HepG2 (cell line): ENCODE measurements at regions not wholly inside any gene's neighbourhood (a gene's known extent, or its start where the extent isn't known, plus 50 kb on each side); places are given as distances from the start of the nearest gene placed in this dataset.
"Not testable (repeated sequence)": the region's sequence is repeated elsewhere in the genome, so short reads cannot be mapped to it uniquely, and the experiment has no call there.

Experiments
- ATAC-seq: fragments of 200-7000 bp; cut with Tn5 transposase; 3 replicates; pipeline ENCODE4 v1.9.1; 2020; ENCODE audit warnings: mild to moderate bottlenecking, moderate library complexity
- BruUV-seq: library from RNA; stranded (reverse); fragments of 400-500 nt; replicated peaks from 2 replicates; lab custom pipeline; 2021; lab: Mats Ljungman, UMichigan
- CTCF ChIA-PET: fragments of 300-600 bp; formaldehyde crosslinking; extraction: SDS; loops from one replicate; lab custom pipeline; 2021; ENCODE audit warnings: low total read pairs, inconsistent platforms, low intra/inter-chr PET ratio; lab: Yijun Ruan, JAX
- POLR2A ChIA-PET: fragments of 350-600 bp; sonication (Branson Sonifier 250); formaldehyde crosslinking; loops from one replicate; lab custom pipeline; 2020; ENCODE audit warnings: antibody characterized with exemption, inconsistent platforms; lab: Yijun Ruan, JAX
- DNase-seq: peaks from one replicate; pipeline ENCODE4 v3.0.0-alpha.2; 2015; ENCODE audit warnings: low spot score
- FAIRE-seq: peaks from 3 replicates; lab custom pipeline; 2011; peaks lifted over from hg19 to GRCh38; lab: Jason Lieb, UNC
- H2AFZ ChIP-seq: one replicate; pipeline ENCODE4 v1.6.1; 2011; ENCODE audit warnings: low read length, inconsistent platforms
- H3K27ac ChIP-seq: fragments of 300-600 bp; 3 replicates; pipeline ENCODE4 v1.8.0; 2011; ENCODE audit warnings: mixed run types, mild to moderate bottlenecking, mixed read lengths, low read length, inconsistent platforms; ENCODE audit not compliant: insufficient read depth; ENCODE audit errors: extremely low read length
- H3K27me3 ChIP-seq, 2 experiments: fragments of 200-600 bp in 1 of 2; 2 replicates in 1 of 2; 3 replicates in 1 of 2; pipeline versions ENCODE4 v1.6.0 to v1.8.0; 2011; ENCODE audit warnings: low read length in 2 of 2, mild to moderate bottlenecking in 2 of 2, moderate library complexity in 2 of 2, inconsistent platforms in 1 of 2; ENCODE audit not compliant: insufficient read depth in 2 of 2, control insufficient read depth in 1 of 2
- H3K36me3 ChIP-seq, 2 experiments: fragments of 200-600 bp in 1 of 2; replicated peaks in 1 of 2; 2 replicates in 1 of 2; 3 replicates in 1 of 2; pipeline versions ENCODE4 v1.5.1 to v1.8.0; 2011; ENCODE audit warnings: low read length in 2 of 2, inconsistent platforms in 1 of 2; ENCODE audit not compliant: insufficient read depth in 2 of 2, control insufficient read depth in 1 of 2
- H3K4me1 ChIP-seq: 2 replicates; pipeline ENCODE4 v1.5.1; 2012; ENCODE audit warnings: low read length, inconsistent platforms; ENCODE audit not compliant: insufficient read depth
- H3K4me2 ChIP-seq: 2 replicates; pipeline ENCODE4 v1.6.0; 2011; ENCODE audit warnings: low read depth, low read length, inconsistent platforms
- H3K4me3 ChIP-seq, 3 experiments: fragments of 200-600 bp in 1 of 3; sonication (generic), shearing (Covaris generic) in 1 of 3; replicated peaks in 1 of 3; 2 replicates each; pipeline ENCODE4 v1.5.1; 2011 to 2016; ENCODE audit warnings: low read length in 3 of 3, inconsistent platforms in 2 of 3, low read depth in 2 of 3, mild to moderate bottlenecking in 2 of 3, control low read depth in 1 of 3, mixed read lengths in 1 of 3; ENCODE audit not compliant: insufficient read depth in 1 of 3
- H3K79me2 ChIP-seq: one replicate; pipeline ENCODE4 v1.6.1; 2011; ENCODE audit warnings: low read length, inconsistent platforms; ENCODE audit not compliant: insufficient read depth
- H3K9ac ChIP-seq: 2 replicates; pipeline ENCODE4 v1.6.0; 2011; ENCODE audit warnings: mild to moderate bottlenecking, low read depth, low read length, inconsistent platforms; ENCODE audit not compliant: insufficient read depth
- H3K9me3 ChIP-seq: 2 replicates; pipeline ENCODE4 v1.5.1; 2012; ENCODE audit warnings: mild to moderate bottlenecking, low read length
- H4K20me1 ChIP-seq: 2 replicates; pipeline ENCODE4 v1.6.0; 2011; ENCODE audit warnings: inconsistent platforms, mild to moderate bottlenecking, low read length, moderate library complexity; ENCODE audit not compliant: insufficient read depth
- CAMTA2 ChIP-seq: sonication (generic); formaldehyde crosslinking; IDR thresholded peaks from 2 replicates; pipeline ENCODE4 v1.4.0; 2020; ENCODE audit warnings: mild to moderate bottlenecking, missing genetic modification reagents, borderline replicate concordance
- HNF4A ChIP-seq: sonication (generic); formaldehyde crosslinking; IDR thresholded peaks from 2 replicates; pipeline ENCODE4 v1.4.0; 2020; ENCODE audit warnings: missing genetic modification reagents
- MAFF ChIP-seq: IDR thresholded peaks from 2 replicates; pipeline ENCODE4 v1.6.1; 2011; ENCODE audit warnings: low read depth, low read length, improper control_type of control experiment
- MAFK ChIP-seq, 2 experiments: IDR thresholded peaks in 1 of 2; conservative IDR thresholded peaks in 1 of 2; 2 replicates each; pipeline ENCODE4 v1.6.1; 2011; ENCODE audit warnings: improper control_type of control experiment in 2 of 2, low read length in 2 of 2
- NCOR1 ChIP-seq: fragments of 200-600 bp; sonication (generic); IDR thresholded peaks from 2 replicates; pipeline ENCODE4 v1.7.0; 2017; ENCODE audit warnings: antibody characterized with exemption, low read length, borderline replicate concordance
- NFE2L2 ChIP-seq: fragments of 150-350 bp; IDR thresholded peaks from 2 replicates; pipeline ENCODE4 v1.6.1; 2014; ENCODE audit warnings: low read length
- RCOR2 ChIP-seq: IDR thresholded peaks from 2 replicates; pipeline ENCODE4 v1.6.1; 2016; ENCODE audit warnings: missing biosample characterization, missing genetic modification reagents
- SRF ChIP-seq: IDR thresholded peaks from 2 replicates; pipeline ENCODE4 v1.6.1; 2011; ENCODE audit warnings: mild to moderate bottlenecking, low read depth, low read length, moderate library complexity
- TARDBP ChIP-seq: sonication (generic); formaldehyde crosslinking; IDR thresholded peaks from 2 replicates; pipeline ENCODE4 v1.8.0; 2022; ENCODE audit warnings: mild to moderate bottlenecking, missing genetic modification reagents
- THAP11 ChIP-seq: IDR thresholded peaks from 2 replicates; pipeline ENCODE4 v1.6.1; 2016; ENCODE audit warnings: missing biosample characterization, missing genetic modification reagents
- ZNF776 ChIP-seq: sonication (generic); formaldehyde crosslinking; IDR thresholded peaks from 2 replicates; pipeline ENCODE4 v1.4.0; 2020; ENCODE audit warnings: mild to moderate bottlenecking, missing genetic modification reagents
- ZNF790 ChIP-seq: sonication (generic); formaldehyde crosslinking; IDR thresholded peaks from 2 replicates; pipeline ENCODE4 v1.8.0; 2022; ENCODE audit warnings: missing genetic modification reagents, mild to moderate bottlenecking, borderline replicate concordance
- WGBS: methylation state at CpG from one replicate; pipeline ENCODE4 v1.1.6; 2017; ENCODE audit warnings: low lambda C conversion rate; 5-methylcytosine and 5-hydroxymethylcytosine counted together
- in situ Hi-C: cut with HindIII; loops from 2 replicates; pipeline ENCODE4 v1.10.0; 2017; ENCODE audit warnings: low pct_unique_long_range_greater_than_20kb; ENCODE audit not compliant: extremely low pct_ligation_motif_present
- intact Hi-C: fragments of 100-400 bp; cut with micrococcal nuclease; formaldehyde crosslinking; loops from one replicate; pipeline ENCODE4 v1.10.0; 2022; ENCODE audit not compliant: unreplicated experiment

DNA sequence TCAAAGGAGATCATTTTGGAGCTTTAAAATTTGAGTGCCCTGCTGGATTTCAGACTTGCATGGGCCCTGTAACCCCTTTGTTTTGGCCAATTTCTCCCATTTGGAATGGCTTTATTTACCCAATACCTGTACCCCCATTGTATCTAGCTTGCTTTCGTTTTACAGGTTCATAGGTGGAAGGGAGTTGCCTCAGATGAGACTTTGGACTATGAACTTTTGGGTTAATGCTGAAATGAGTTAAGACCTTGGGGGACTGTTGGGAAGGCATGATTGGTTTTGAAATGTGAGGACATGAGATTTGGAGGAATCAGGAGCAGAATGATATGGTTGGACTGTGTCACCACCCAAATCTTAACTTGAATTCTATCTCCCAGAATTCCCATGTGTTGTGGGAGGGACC is 250.6 kb downstream of the MFSD1 start:
- H3K9me3 ChIP-seq, H3K9ac ChIP-seq, H4K20me1 ChIP-seq, DNase-seq, H3K4me1 ChIP-seq, BruUV-seq, CTCF ChIA-PET, H2AFZ ChIP-seq, ATAC-seq, H3K27ac ChIP-seq, POLR2A ChIA-PET, intact Hi-C loops, FAIRE-seq, H3K27me3 ChIP-seq, H3K4me2 ChIP-seq, in situ Hi-C loops, H3K36me3 ChIP-seq, H3K4me3 ChIP-seq, H3K79me2 ChIP-seq: not testable (repeated sequence)
- 0% methylated on average over 1 of the region's 1 CpG for WGBS
- peak; percentile 49; the same call in 1 of the 2 replicates for TF ChIP-seq HNF4A (CRISPR knock-in tag)

DNA sequence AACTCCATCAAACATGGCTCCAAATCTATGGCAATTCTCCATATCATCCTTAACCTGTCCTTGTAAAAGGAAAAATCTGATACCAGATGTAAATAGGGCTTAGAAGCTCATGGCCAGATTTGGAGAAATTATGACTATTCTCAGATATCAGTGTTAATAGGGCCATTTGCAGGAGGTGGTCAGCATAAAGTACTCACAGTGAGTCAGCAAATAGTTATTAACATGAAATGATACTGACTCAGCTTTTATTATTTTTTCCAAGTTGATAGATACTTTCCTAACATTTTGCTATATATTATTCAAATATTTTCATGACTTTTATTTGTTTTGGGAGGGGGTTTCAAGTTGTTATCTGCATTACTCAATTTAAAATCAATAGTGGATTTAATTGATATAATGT is 255.8 kb downstream of the MFSD1 start:
- ChIA-PET CTCF (no interaction called here), POLR2A (no interaction called here)
- H3K4me1 ChIP-seq = no peaks in the 10 kb centered on the region
- no peaks in the 10 kb centered on the region for H3K27me3 ChIP-seq
- H2AFZ ChIP-seq = no peak overlapping the region
- BruUV-seq = no TSS peak
- H3K9me3 ChIP-seq = no peaks in the 10 kb centered on the region
- no peak overlapping the region for H3K4me2 ChIP-seq
- ATAC-seq (no peak), DNase-seq (no peak), FAIRE-seq (no peak)
- intact Hi-C loops = no loop called here
- TF ChIP-seq THAP11 (CRISPR knock-in tag) = no peak
- TF ChIP-seq ZNF790 (CRISPR knock-in tag) = no peak
- TF ChIP-seq RCOR2 = no peak
- peak; percentile 41 to 79; a peak in 3 of 4 replicates for TF ChIP-seq MAFK (conservative IDR thresholded peaks at IDR 0.05 in 1 of 2, IDR thresholded peaks at IDR 0.05 in 1 of 2; ENCODE audit: low read length in 2 of 2)
- TF ChIP-seq SRF = no peak
- no peak for TF ChIP-seq TARDBP
- TF ChIP-seq NCOR1 = no peak
- TF ChIP-seq NFE2L2 = 0 out of 2 replicates have a peak, but pooled peaks have one; percentile 10
- no peak for TF ChIP-seq CAMTA2
- no peak for TF ChIP-seq ZNF776 (CRISPR knock-in tag)
- TF ChIP-seq MAFF = peak; percentile 68
- H3K27ac ChIP-seq = no peak overlapping the region
- H4K20me1 ChIP-seq = no peaks in the 10 kb centered on the region
- no peaks in the 10 kb centered on the region for H3K79me2 ChIP-seq
- no peaks in the 10 kb centered on the region for H3K36me3 ChIP-seq
- H3K4me3 ChIP-seq = no peak overlapping the region
- in situ Hi-C loops = no loop called here
- no peak overlapping the region for H3K9ac ChIP-seq
